H1 (cell line): ENCODE measurements at regions not wholly inside any gene's neighbourhood (a gene's known extent, or its start where the extent isn't known, plus 50 kb on each side); places are given as distances from the start of the nearest gene placed in this dataset.

Source experiments
- CTCF ChIA-PET: fragments of 300-600 bp; sonication (Branson Sonifier 250); formaldehyde crosslinking; loops from one replicate; lab custom pipeline; 2021; ENCODE audit not compliant: partially characterized antibody; lab: Charles Lee
- POLR2A ChIA-PET: fragments of 300-600 bp; sonication (Branson Sonifier 250); formaldehyde crosslinking; loops from one replicate; lab custom pipeline; 2021; ENCODE audit warnings: inconsistent platforms; ENCODE audit not compliant: partially characterized antibody; lab: Charles Lee
- DNase-seq, 2 experiments: peaks; one replicate each; pipeline versions ENCODE4 v3.0.0 to v3.0.0-alpha.2; 2010 to 2022; ENCODE audit warnings: low spot score in 2 of 2, low read depth in 1 of 2, mixed read lengths in 1 of 2
- FAIRE-seq: peaks from 2 replicates; lab custom pipeline; 2011; peaks lifted over from hg19 to GRCh38; lab: Jason Lieb, UNC
- H2AFZ ChIP-seq: 2 replicates; pipeline ENCODE4 v1.8.1; 2012; ENCODE audit warnings: low read length, inconsistent platforms
- H2AK5ac ChIP-seq: 2 replicates; pipeline ENCODE4 v1.6.1; 2013; ENCODE audit warnings: low read depth, low read length
- H2BK120ac ChIP-seq: replicated peaks from 2 replicates; pipeline ENCODE3; 2013; ENCODE audit warnings: low read depth, low read length, inconsistent platforms
- H2BK12ac ChIP-seq: 2 replicates; pipeline ENCODE4 v1.6.1; 2013; ENCODE audit warnings: low read depth, low read length
- H2BK15ac ChIP-seq: 2 replicates; pipeline ENCODE4 v1.6.1; 2013; ENCODE audit warnings: low read length
- H2BK20ac ChIP-seq: 2 replicates; pipeline ENCODE4 v1.6.1; 2013; ENCODE audit warnings: low read length
- H2BK5ac ChIP-seq: 2 replicates; pipeline ENCODE4 v1.6.1; 2013; ENCODE audit warnings: low read depth, low read length
- H3K14ac ChIP-seq: 2 replicates; pipeline ENCODE4 v1.6.1; 2013; ENCODE audit warnings: inconsistent platforms; ENCODE audit not compliant: insufficient read length
- H3K18ac ChIP-seq: 2 replicates; pipeline ENCODE4 v1.6.1; 2013; ENCODE audit warnings: low read length; ENCODE audit errors: extremely low read depth
- H3K23ac ChIP-seq: 2 replicates; pipeline ENCODE4 v1.6.1; 2013; ENCODE audit warnings: inconsistent platforms; ENCODE audit not compliant: insufficient read length
- H3K23me2 ChIP-seq: 2 replicates; pipeline ENCODE4 v1.6.1; 2013; ENCODE audit warnings: low read depth, low read length
- H3K27ac ChIP-seq: 2 replicates; pipeline ENCODE4 v1.6.1; 2011; ENCODE audit warnings: low read depth, low read length, inconsistent platforms
- H3K27me3 ChIP-seq, 4 experiments: replicated peaks in 1 of 4; 1 replicate in 1 of 4; 2 replicates in 3 of 4; pipeline versions ENCODE4 v1.6.1 to v1.8.1; 2011 to 2013; ENCODE audit warnings: low read length in 3 of 4, mild to moderate bottlenecking in 3 of 4, inconsistent platforms in 2 of 4, mixed read lengths in 2 of 4, moderate library complexity in 1 of 4; ENCODE audit not compliant: control insufficient read depth in 3 of 4, insufficient read depth in 3 of 4; ENCODE audit errors: extremely low read depth in 1 of 4
- H3K36me3 ChIP-seq, 4 experiments: 2 replicates each; pipeline versions ENCODE4 v1.6.1 to v1.8.1; 2011 to 2013; ENCODE audit warnings: mild to moderate bottlenecking in 4 of 4, low read length in 3 of 4, moderate library complexity in 2 of 4, control low read depth in 1 of 4, inconsistent platforms in 1 of 4; ENCODE audit not compliant: insufficient read depth in 4 of 4, control insufficient read depth in 2 of 4
- H3K4ac ChIP-seq: replicated peaks from 2 replicates; pipeline ENCODE3; 2013; ENCODE audit warnings: low read length, low read depth, mixed read lengths, inconsistent platforms; ENCODE audit not compliant: insufficient read length
- H3K4me1 ChIP-seq, 4 experiments: replicated peaks in 1 of 4; 1 replicate in 1 of 4; 2 replicates in 3 of 4; pipeline versions ENCODE4 v1.6.1 to v1.8.1; 2011 to 2013; ENCODE audit warnings: low read length in 3 of 4, inconsistent platforms in 2 of 4, mixed read lengths in 1 of 4; ENCODE audit not compliant: insufficient read depth in 4 of 4, control insufficient read depth in 3 of 4
- H3K4me2 ChIP-seq, 2 experiments: 2 replicates each; pipeline versions ENCODE4 v1.6.1 to v1.8.1; 2011 to 2013; ENCODE audit warnings: low read depth in 2 of 2, low read length in 2 of 2, control low read depth in 1 of 2, inconsistent platforms in 1 of 2, mild to moderate bottlenecking in 1 of 2; ENCODE audit not compliant: insufficient read depth in 1 of 2
- H3K4me3 ChIP-seq, 4 experiments: fragments of 200-600, 300-600 bp in 1 of 4; sonication (generic), shearing (Covaris generic), sonication (Bioruptor Twin) in 1 of 4; 2 replicates each; pipeline versions ENCODE4 v1.5.1 to v1.8.1; 2011 to 2016; ENCODE audit warnings: low read length in 4 of 4, low read depth in 3 of 4, control low read depth in 2 of 4, inconsistent platforms in 2 of 4, mild to moderate bottlenecking in 2 of 4, mixed read lengths in 1 of 4, moderate library complexity in 1 of 4; ENCODE audit not compliant: insufficient read depth in 2 of 4; ENCODE audit errors: extremely low read depth in 1 of 4
- H3K56ac ChIP-seq: replicated peaks from 2 replicates; pipeline ENCODE3; 2013; ENCODE audit warnings: low read depth, mild to moderate bottlenecking, mixed read lengths, low read length, inconsistent platforms; ENCODE audit not compliant: insufficient read length
- H3K79me1 ChIP-seq: 2 replicates; pipeline ENCODE4 v1.6.1; 2013; ENCODE audit warnings: low read depth, low read length, control low read depth
- H3K79me2 ChIP-seq, 2 experiments: 2 replicates each; pipeline versions ENCODE4 v1.6.1 to v1.8.1; 2012 to 2013; ENCODE audit warnings: low read length in 2 of 2, mild to moderate bottlenecking in 2 of 2, inconsistent platforms in 1 of 2; ENCODE audit not compliant: insufficient read depth in 2 of 2, control insufficient read depth in 1 of 2
- H3K9ac ChIP-seq, 4 experiments: replicated peaks in 1 of 4; 1 replicate in 1 of 4; 2 replicates in 3 of 4; pipeline versions ENCODE4 v1.6.1 to v1.8.1; 2011 to 2013; ENCODE audit warnings: low read depth in 3 of 4, low read length in 3 of 4, control low read depth in 2 of 4, mild to moderate bottlenecking in 2 of 4, moderate library complexity in 2 of 4, inconsistent platforms in 1 of 4; ENCODE audit errors: extremely low read depth in 1 of 4
- H3K9me3 ChIP-seq, 2 experiments: 2 replicates each; pipeline versions ENCODE4 v1.6.1 to v1.8.1; 2012 to 2013; ENCODE audit warnings: mild to moderate bottlenecking in 2 of 2, moderate library complexity in 2 of 2, control low read depth in 1 of 2, inconsistent platforms in 1 of 2, low read depth in 1 of 2, low read length in 1 of 2, mixed read lengths in 1 of 2; ENCODE audit not compliant: insufficient read depth in 2 of 2
- H4K20me1 ChIP-seq, 2 experiments: replicated peaks in 1 of 2; 2 replicates each; pipeline versions ENCODE3 to v1.8.1; 2011 to 2013; ENCODE audit warnings: inconsistent platforms in 2 of 2, low read length in 2 of 2, mild to moderate bottlenecking in 1 of 2; ENCODE audit not compliant: insufficient read depth in 2 of 2, control insufficient read depth in 1 of 2
- H4K5ac ChIP-seq: 2 replicates; pipeline ENCODE4 v1.6.1; 2013; ENCODE audit warnings: low read length, low read depth, mixed read lengths, inconsistent platforms; ENCODE audit not compliant: insufficient read length
- H4K8ac ChIP-seq: 2 replicates; pipeline ENCODE4 v1.8.0; 2013; ENCODE audit warnings: mild to moderate bottlenecking, moderate library complexity, low read length, inconsistent platforms; ENCODE audit not compliant: insufficient read depth; ENCODE audit errors: extremely low read depth
- H4K91ac ChIP-seq: replicated peaks from 2 replicates; pipeline ENCODE3; 2013; ENCODE audit warnings: low read length, mixed read lengths, inconsistent platforms; ENCODE audit not compliant: insufficient read length
- BRCA1 ChIP-seq: IDR thresholded peaks from 2 replicates; pipeline ENCODE4 v1.6.1; 2012; ENCODE audit warnings: low read depth, low read length, improper control_type of control experiment
- CBX8 ChIP-seq: fragments of 300-800, 300-1000 bp; sonication (generic); IDR thresholded peaks from 2 replicates; pipeline ENCODE4 v1.7.1; 2016; ENCODE audit warnings: low read depth, low read length, borderline replicate concordance
- CHD1 ChIP-seq: IDR thresholded peaks from 2 replicates; pipeline ENCODE4 v1.6.1; 2012; ENCODE audit warnings: low read depth, low read length, improper control_type of control experiment
- CHD2 ChIP-seq: IDR thresholded peaks from 2 replicates; pipeline ENCODE4 v1.6.1; 2012; ENCODE audit warnings: low read length, improper control_type of control experiment
- HDAC2 ChIP-seq, 2 experiments: fragments of 300-600 bp in 1 of 2; sonication (generic) in 1 of 2; IDR thresholded peaks; 2 replicates each; pipeline ENCODE4 v1.6.1; 2011 to 2012; ENCODE audit warnings: low read depth in 2 of 2, low read length in 2 of 2, mild to moderate bottlenecking in 2 of 2, moderate library complexity in 2 of 2, borderline replicate concordance in 1 of 2, inconsistent platforms in 1 of 2
- KDM5A ChIP-seq: fragments of 200-600 bp; IDR thresholded peaks from 2 replicates; pipeline ENCODE4 v1.7.1; 2012; ENCODE audit warnings: mild to moderate bottlenecking, low read length, inconsistent platforms, mixed read lengths
- PHF8 ChIP-seq: fragments of 200-600 bp; sonication (generic); conservative IDR thresholded peaks from 2 replicates; pipeline ENCODE4 v1.7.1; 2012; ENCODE audit warnings: low read depth, mild to moderate bottlenecking, inconsistent platforms, low read length, moderate library complexity
- POU5F1 ChIP-seq: IDR thresholded peaks from 2 replicates; pipeline ENCODE4 v1.6.1; 2011; ENCODE audit warnings: low read depth, mild to moderate bottlenecking, low read length, moderate library complexity
- SAP30 ChIP-seq: fragments of 300-600 bp; sonication (generic); IDR thresholded peaks from 2 replicates; pipeline ENCODE4 v1.7.1; 2012; ENCODE audit warnings: low read length, moderate library complexity, mild to moderate bottlenecking, inconsistent platforms; ENCODE audit not compliant: insufficient read depth, insufficient replicate concordance
- SP1 ChIP-seq: IDR thresholded peaks from 2 replicates; pipeline ENCODE4 v1.6.1; 2011; ENCODE audit warnings: low read depth, low read length
- SRF ChIP-seq: IDR thresholded peaks from 2 replicates; pipeline ENCODE4 v1.6.1; 2011; ENCODE audit warnings: mild to moderate bottlenecking, low read depth, low read length, moderate library complexity
- TAF1 ChIP-seq: IDR thresholded peaks from 2 replicates; pipeline ENCODE4 v1.6.1; 2011; ENCODE audit warnings: mild to moderate bottlenecking, low read depth, low read length
- TEAD4 ChIP-seq: IDR thresholded peaks from 2 replicates; pipeline ENCODE4 v1.6.1; 2012; ENCODE audit warnings: low read depth, low read length, inconsistent platforms, mixed read lengths
- WGBS, 2 experiments: shearing (Covaris generic) in 1 of 2; methylation state at CpG; one replicate each; pipeline versions ENCODE4 v1.1.6 to v1.1.7; 2013 to 2015; ENCODE audit warnings: low lambda C conversion rate in 2 of 2, mixed read lengths in 2 of 2, inconsistent platforms in 1 of 2, low coverage in 1 of 2, missing lambda C conversion rate in 1 of 2; ENCODE audit not compliant: insufficient replicate concordance in 2 of 2, insufficient coverage in 1 of 2, insufficient read length in 1 of 2; ENCODE audit errors: extremely low coverage in 1 of 2, missing lambda C conversion rate in 1 of 2; 5-methylcytosine and 5-hydroxymethylcytosine counted together
- TF ChIP-seq, protein P1 (sequence below): IDR thresholded peaks from 2 replicates; pipeline ENCODE4 v1.6.1; 2012; ENCODE audit warnings: low read length, inconsistent platforms

DNA sequence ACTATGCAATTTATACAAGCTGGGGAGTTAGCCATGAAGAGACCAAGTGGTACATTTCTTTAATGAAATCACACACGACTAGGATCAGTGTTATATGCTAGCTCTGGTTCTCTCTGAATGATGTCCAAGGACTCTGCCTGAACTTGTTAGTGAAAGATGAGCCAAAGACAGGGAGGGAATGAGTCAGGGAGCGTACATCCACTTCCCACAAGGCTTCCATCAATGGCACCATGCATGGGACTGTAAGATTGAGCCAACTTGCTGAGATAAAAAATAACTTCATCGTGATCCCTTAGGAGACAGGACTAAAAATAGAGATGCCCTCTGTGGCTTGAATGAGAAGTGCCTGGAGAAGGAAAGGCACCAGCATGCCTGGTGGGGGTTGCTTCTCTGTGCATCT is 629.7 kb downstream of the ACTR3B start:
- Histone ChIP-seq H3K79me1 (no peaks in the 10 kb centered on the region), H4K20me1 (no peaks in the 10 kb centered on the region), H3K9me3 (peaks cover 34 to 40% of the 10 kb centered on the region in 2 experiments), H4K91ac (no peak overlapping the region), H2BK12ac (no peak overlapping the region), H3K79me2 (no peaks in the 10 kb centered on the region), H3K23me2 (no peaks in the 10 kb centered on the region), H3K4me3 (no peak overlapping the region), H2BK15ac (no peak overlapping the region), H2AFZ (no peak overlapping the region), H3K27ac (no peak overlapping the region), H3K4ac (no peak overlapping the region), H3K4me1 (peaks cover 0 to 2% (median 0%) of the 10 kb centered on the region in 4 experiments; a peak in 2 of 7 replicates), H3K14ac (no peak overlapping the region), H4K8ac (no peak overlapping the region), H3K18ac (no peak overlapping the region), H3K23ac (no peak overlapping the region), H2BK20ac (no peak overlapping the region), H3K56ac (no peak overlapping the region), H3K27me3 (no peaks in the 10 kb centered on the region), H3K9ac (no peak overlapping the region), H2BK5ac (no peak overlapping the region), H2AK5ac (no peak overlapping the region), H3K36me3 (no peaks in the 10 kb centered on the region), H2BK120ac (no peak overlapping the region), H4K5ac (no peak overlapping the region), H3K4me2 (no peak overlapping the region)
- 85% methylated on average over 3 of the region's 3 CpGs; no CpG with 5 or more reads in 1 of the 2 experiments for WGBS, 2 experiments
- CTCF ChIA-PET = interaction anchor here (0.6 to 1.2 kb wide), 2 partner anchors 42 to 494 kb away, joined by 4 read pairs; no protein-coding TSS in a partner anchor
- DNase-seq (peak in 1 of 2 experiments; percentile 8), FAIRE-seq (no peak)
- POLR2A ChIA-PET = no interaction called here
- TF ChIP-seq HDAC2 (IDR thresholded peaks at IDR 0.05; ENCODE audit: borderline replicate concordance in 1 of 2, low read depth in 2 of 2, low read length in 2 of 2) (no peak), CBX8 (no peak), CHD1 (no peak), KDM5A (no peak), SAP30 (no peak), PHF8 (no peak), POU5F1 (no peak), CHD2 (no peak), SRF (no peak), BRCA1 (no peak), SP1 (no peak), TEAD4 (no peak), TAF1 (no peak)
- TF ChIP-seq, protein P1, sequence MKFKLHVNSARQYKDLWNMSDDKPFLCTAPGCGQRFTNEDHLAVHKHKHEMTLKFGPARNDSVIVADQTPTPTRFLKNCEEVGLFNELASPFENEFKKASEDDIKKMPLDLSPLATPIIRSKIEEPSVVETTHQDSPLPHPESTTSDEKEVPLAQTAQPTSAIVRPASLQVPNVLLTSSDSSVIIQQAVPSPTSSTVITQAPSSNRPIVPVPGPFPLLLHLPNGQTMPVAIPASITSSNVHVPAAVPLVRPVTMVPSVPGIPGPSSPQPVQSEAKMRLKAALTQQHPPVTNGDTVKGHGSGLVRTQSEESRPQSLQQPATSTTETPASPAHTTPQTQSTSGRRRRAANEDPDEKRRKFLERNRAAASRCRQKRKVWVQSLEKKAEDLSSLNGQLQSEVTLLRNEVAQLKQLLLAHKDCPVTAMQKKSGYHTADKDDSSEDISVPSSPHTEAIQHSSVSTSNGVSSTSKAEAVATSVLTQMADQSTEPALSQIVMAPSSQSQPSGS = no peak
